PC-3 (cell line): ENCODE measurements at regions not wholly inside any gene's neighbourhood (a gene's known extent, or its start where the extent isn't known, plus 50 kb on each side); places are given as distances from the start of the nearest gene placed in this dataset.
"Not testable (repeated sequence)": the region's sequence is repeated elsewhere in the genome, so short reads cannot be mapped to it uniquely, and the experiment has no call there.

Experiments
- ATAC-seq: fragments of 200-7000 bp; cut with Tn5 transposase; 2 replicates; pipeline ENCODE4 v1.9.1; 2020; ENCODE audit warnings: mild to moderate bottlenecking, moderate library complexity
- BruUV-seq: library from RNA; stranded (reverse); fragments of 400-500 nt; replicated peaks from 2 replicates; lab custom pipeline; 2021; lab: Mats Ljungman, UMichigan
- CTCF ChIA-PET: fragments of 300-600 bp; sonication (Branson Sonifier 250); formaldehyde crosslinking; loops from one replicate; lab custom pipeline; 2022; ENCODE audit warnings: antibody characterized with exemption; lab: Charles Lee
- POLR2A ChIA-PET: fragments of 300-600 bp; sonication (Branson Sonifier 250); formaldehyde crosslinking; loops from one replicate; lab custom pipeline; 2022; ENCODE audit warnings: antibody characterized with exemption; ENCODE audit not compliant: unreplicated experiment; lab: Charles Lee
- DNase-seq: peaks from one replicate; pipeline ENCODE4 v3.0.0-alpha.2; 2015
- H2AFZ ChIP-seq: fragments of 300-600 bp; sonication (generic); 2 replicates; pipeline ENCODE4 v1.6.0; 2016; ENCODE audit warnings: antibody characterized with exemption, low read length
- H3F3A ChIP-seq: fragments of 300-600 bp; sonication (generic); one replicate; pipeline ENCODE4 v1.6.0; 2017; ENCODE audit warnings: antibody characterized with exemption, low read length, control low read depth, mild to moderate bottlenecking; ENCODE audit not compliant: unreplicated experiment
- H3K27ac ChIP-seq: fragments of 300-600 bp; sonication (generic); 2 replicates; pipeline ENCODE4 v1.5.1; 2016; ENCODE audit warnings: mild to moderate bottlenecking, low read length
- H3K27me3 ChIP-seq: fragments of 300-600 bp; sonication (generic); 2 replicates; pipeline ENCODE4 v1.6.1; 2016; ENCODE audit warnings: low read length, mixed read lengths
- H3K36me3 ChIP-seq: fragments of 300-600 bp; sonication (generic); 2 replicates; pipeline ENCODE4 v1.6.1; 2016; ENCODE audit warnings: low read depth, mixed run types, low read length, mixed read lengths
- H3K4me1 ChIP-seq: fragments of 300-600 bp; sonication (generic); 2 replicates; pipeline ENCODE4 v1.5.1; 2016; ENCODE audit warnings: low read length; ENCODE audit not compliant: insufficient read depth
- H3K4me2 ChIP-seq: fragments of 300-600 bp; sonication (generic); 2 replicates; pipeline ENCODE4 v1.6.0; 2016; ENCODE audit warnings: low read length
- H3K4me3 ChIP-seq: fragments of 300-600 bp; sonication (generic); 2 replicates; pipeline ENCODE4 v1.5.1; 2016; ENCODE audit warnings: mild to moderate bottlenecking, low read length, mixed read lengths
- H3K79me2 ChIP-seq: fragments of 300-600 bp; sonication (generic); 2 replicates; pipeline ENCODE4 v1.6.1; 2017; ENCODE audit warnings: low read length, mixed read lengths
- H3K9ac ChIP-seq: fragments of 300-600 bp; sonication (generic); 2 replicates; pipeline ENCODE4 v1.6.0; 2016; ENCODE audit warnings: mild to moderate bottlenecking, low read length
- H3K9me2 ChIP-seq: fragments of 300-600 bp; sonication (generic); replicated peaks from 2 replicates; pipeline ENCODE4 v1.6.1; 2016; ENCODE audit warnings: mixed run types, low read length, mixed read lengths
- H3K9me3 ChIP-seq: fragments of 300-600 bp; sonication (generic); 2 replicates; pipeline ENCODE4 v1.6.1; 2016; ENCODE audit warnings: low read length, mixed read lengths
- H4K20me1 ChIP-seq: fragments of 300-600 bp; sonication (generic); 2 replicates; pipeline ENCODE4 v1.6.1; 2016; ENCODE audit warnings: low read length, mixed read lengths
- intact Hi-C: fragments of 100-400 bp; cut with micrococcal nuclease; formaldehyde crosslinking; loops from 2 replicates; pipeline ENCODE4 v1.9.0; 2023

DNA sequence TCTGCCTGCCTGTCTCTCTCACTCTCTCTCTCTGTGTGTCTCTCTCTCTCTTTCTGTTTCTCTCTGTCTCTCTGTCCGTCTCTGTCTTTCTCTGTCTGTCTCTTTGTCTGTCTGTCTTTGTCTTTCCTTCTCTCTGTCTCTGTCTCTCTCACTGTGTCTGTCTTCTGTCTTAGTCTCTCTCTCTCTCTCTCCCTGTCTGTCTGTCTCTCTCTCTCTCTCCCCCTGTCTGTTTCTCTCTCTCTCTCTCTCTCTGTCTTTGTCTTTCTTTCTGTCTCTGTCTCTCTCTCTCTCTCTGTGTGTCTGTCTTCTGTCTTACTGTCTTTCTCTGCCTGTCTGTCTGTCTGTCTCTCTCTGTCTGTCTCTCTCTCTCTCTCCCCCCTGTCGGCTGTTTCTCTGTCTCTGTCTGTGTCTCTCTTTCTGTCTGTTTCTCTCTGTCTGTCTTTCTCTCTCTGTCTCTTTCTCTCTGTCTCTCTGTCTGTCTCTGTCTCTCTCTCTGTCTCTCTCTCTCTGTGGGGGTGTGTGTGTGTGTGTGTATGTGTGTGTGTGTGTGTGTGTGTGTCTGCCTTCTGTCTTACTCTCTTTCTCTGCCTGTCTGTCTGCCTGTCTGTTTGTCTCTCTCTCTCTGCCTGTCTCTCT is 2101.3 kb upstream of the TPTE start:
- H2AFZ ChIP-seq, H3K36me3 ChIP-seq, BruUV-seq, H3K27ac ChIP-seq, H3K9me2 ChIP-seq, H3K27me3 ChIP-seq, DNase-seq, H3K9ac ChIP-seq, intact Hi-C loops, H3K4me1 ChIP-seq, CTCF ChIA-PET, H3K9me3 ChIP-seq, POLR2A ChIA-PET, H3F3A ChIP-seq, H3K4me2 ChIP-seq, H4K20me1 ChIP-seq, H3K79me2 ChIP-seq, H3K4me3 ChIP-seq: not testable (repeated sequence)
- peak; percentile 88 for ATAC-seq

DNA sequence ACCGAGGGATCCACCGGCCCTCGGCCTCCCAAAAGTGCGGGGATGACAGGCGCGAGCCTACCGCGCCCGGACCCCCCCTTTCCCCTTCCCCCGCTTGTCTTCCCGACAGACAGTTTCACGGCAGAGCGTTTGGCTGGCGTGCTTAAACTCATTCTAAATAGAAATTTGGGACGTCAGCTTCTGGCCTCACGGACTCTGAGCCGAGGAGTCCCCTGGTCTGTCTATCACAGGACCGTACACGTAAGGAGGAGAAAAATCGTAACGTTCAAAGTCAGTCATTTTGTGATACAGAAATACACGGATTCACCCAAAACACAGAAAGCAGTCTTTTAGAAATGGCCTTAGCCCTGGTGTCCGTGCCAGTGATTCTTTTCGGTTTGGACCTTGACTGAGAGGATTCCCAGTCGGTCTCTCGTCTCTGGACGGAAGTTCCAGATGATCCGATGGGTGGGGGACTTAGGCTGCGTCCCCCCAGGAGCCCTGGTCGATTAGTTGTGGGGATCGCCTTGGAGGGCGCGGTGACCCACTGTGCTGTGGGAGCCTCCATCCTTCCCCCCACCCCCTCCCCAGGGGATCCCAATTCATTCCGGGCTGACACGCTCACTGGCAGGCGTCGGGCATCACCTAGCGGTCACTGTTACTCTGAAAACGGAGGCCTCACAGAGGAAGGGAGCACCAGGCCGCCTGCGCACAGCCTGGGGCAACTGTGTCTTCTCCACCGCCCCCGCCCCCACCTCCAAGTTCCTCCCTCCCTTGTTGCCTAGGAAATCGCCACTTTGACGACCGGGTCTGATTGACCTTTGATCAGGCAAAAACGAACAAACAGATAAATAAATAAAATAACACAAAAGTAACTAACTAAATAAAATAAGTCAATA is 2093.4 kb upstream of the TPTE start:
- H3K9ac ChIP-seq, H3K4me3 ChIP-seq, H3K4me1 ChIP-seq, H3K4me2 ChIP-seq, H3F3A ChIP-seq, H3K9me2 ChIP-seq, H3K9me3 ChIP-seq, BruUV-seq, H3K79me2 ChIP-seq, H4K20me1 ChIP-seq, POLR2A ChIA-PET, H2AFZ ChIP-seq, DNase-seq, intact Hi-C loops, H3K27me3 ChIP-seq, CTCF ChIA-PET, H3K27ac ChIP-seq, H3K36me3 ChIP-seq: not testable (repeated sequence)
- ATAC-seq = peak; percentile 44

- H3K9me2 ChIP-seq, H3K4me3 ChIP-seq, H3K4me2 ChIP-seq, H3K4me1 ChIP-seq, intact Hi-C loops, H4K20me1 ChIP-seq, DNase-seq, CTCF ChIA-PET, H3K9me3 ChIP-seq, POLR2A ChIA-PET, H3K27ac ChIP-seq, H3K79me2 ChIP-seq, H3F3A ChIP-seq, H3K9ac ChIP-seq, H3K36me3 ChIP-seq, H2AFZ ChIP-seq, H3K27me3 ChIP-seq, BruUV-seq: not testable (repeated sequence)
- peak; percentile 74 for ATAC-seq
These were observed 2092.5 kb upstream of the TPTE start for GRCh38 chr21:8428668-8429456.

DNA sequence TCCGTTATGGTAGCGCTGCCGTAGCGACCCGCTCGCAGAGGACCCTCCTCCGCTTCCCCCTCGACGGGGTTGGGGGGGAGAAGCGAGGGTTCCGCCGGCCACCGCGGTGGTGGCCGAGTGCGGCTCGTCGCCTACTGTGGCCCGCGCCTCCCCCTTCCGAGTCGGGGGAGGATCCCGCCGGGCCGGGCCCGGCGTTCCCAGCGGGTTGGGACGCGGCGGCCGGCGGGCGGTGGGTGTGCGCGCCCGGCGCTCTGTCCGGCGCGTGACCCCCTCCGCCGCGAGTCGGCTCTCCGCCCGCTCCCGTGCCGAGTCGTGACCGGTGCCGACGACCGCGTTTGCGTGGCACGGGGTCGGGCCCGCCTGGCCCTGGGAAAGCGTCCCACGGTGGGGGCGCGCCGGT is 2086.7 kb upstream of the TPTE start:
- BruUV-seq, H3K27ac ChIP-seq, intact Hi-C loops, H3K79me2 ChIP-seq, H3K27me3 ChIP-seq, H3K4me3 ChIP-seq, H3F3A ChIP-seq, H2AFZ ChIP-seq, DNase-seq, H4K20me1 ChIP-seq, H3K9me2 ChIP-seq, H3K36me3 ChIP-seq, POLR2A ChIA-PET, H3K4me1 ChIP-seq, H3K9me3 ChIP-seq, ATAC-seq, CTCF ChIA-PET, H3K9ac ChIP-seq, H3K4me2 ChIP-seq: not testable (repeated sequence)

- H3F3A ChIP-seq, DNase-seq, ATAC-seq, H3K9me2 ChIP-seq, H3K4me2 ChIP-seq, H3K4me1 ChIP-seq, H3K27me3 ChIP-seq, H3K9me3 ChIP-seq, H3K36me3 ChIP-seq, H3K9ac ChIP-seq, BruUV-seq, POLR2A ChIA-PET, H3K79me2 ChIP-seq, intact Hi-C loops, CTCF ChIA-PET, H3K4me3 ChIP-seq, H2AFZ ChIP-seq, H4K20me1 ChIP-seq, H3K27ac ChIP-seq: not testable (repeated sequence)
These were observed 2078.3 kb upstream of the TPTE start for GRCh38 chr21:8443093-8443492.

GRCh38 chr21:8449807-8450206 is 2071.6 kb upstream of the TPTE start:
- H3K4me1 ChIP-seq, H3K79me2 ChIP-seq, POLR2A ChIA-PET: not testable (repeated sequence)

More at GRCh38 chr21:8449807-8450206, 2071.6 kb upstream of the TPTE start:
- H3K36me3 ChIP-seq, H3K4me3 ChIP-seq, CTCF ChIA-PET, intact Hi-C loops, H3K9ac ChIP-seq, H3K9me3 ChIP-seq, BruUV-seq, H2AFZ ChIP-seq, ATAC-seq, H3K27me3 ChIP-seq, H3F3A ChIP-seq, DNase-seq, H3K27ac ChIP-seq, H3K9me2 ChIP-seq, H4K20me1 ChIP-seq, H3K4me2 ChIP-seq: not testable (repeated sequence)
